Nephron (organoid): ENCODE measurements at regions not wholly inside any gene's neighbourhood (a gene's known extent, or its start where the extent isn't known, plus 50 kb on each side); places are given as distances from the start of the nearest gene placed in this dataset.

Experiments used
- H3K27ac Mint-ChIP-seq, 3 experiments: 2 replicates each; pipeline ENCODE4 v1.8.0; 2020; ENCODE audit warnings: mixed read lengths in 3 of 3, mild to moderate bottlenecking in 2 of 3, moderate library complexity in 1 of 3
- H3K27me3 Mint-ChIP-seq: 2 replicates; pipeline ENCODE4 v1.8.0; 2021; ENCODE audit warnings: low read depth, mild to moderate bottlenecking, moderate library complexity, mixed read lengths
- H3K36me3 Mint-ChIP-seq: 2 replicates; pipeline ENCODE4 v1.8.0; 2020; ENCODE audit warnings: low read depth, mixed read lengths
- H3K4me1 Mint-ChIP-seq: 2 replicates; pipeline ENCODE4 v1.8.0; 2020; ENCODE audit warnings: mixed read lengths
- H3K4me3 Mint-ChIP-seq, 3 experiments: 2 replicates each; pipeline ENCODE4 v1.8.0; 2020; ENCODE audit warnings: mild to moderate bottlenecking in 3 of 3, mixed read lengths in 3 of 3, moderate library complexity in 2 of 3
- H3K9me3 Mint-ChIP-seq: 2 replicates; pipeline ENCODE4 v1.8.0; 2020; ENCODE audit warnings: mixed read lengths
- CTCF ChIP-seq, 3 experiments: fragments of 200-600 bp; sonication (generic); IDR thresholded peaks; one replicate each; pipeline ENCODE4 v1.5.0; 2021; ENCODE audit warnings: antibody characterized with exemption in 3 of 3; ENCODE audit not compliant: unreplicated experiment in 3 of 3

- no peaks in the 10 kb centered on the region for H3K4me1 Mint-ChIP-seq
- H3K27ac Mint-ChIP-seq, result no peak overlapping the region
- peaks cover 7% of the 10 kb centered on the region for H3K9me3 Mint-ChIP-seq
- TF ChIP-seq CTCF (IDR thresholded peaks at IDR 0.05; ENCODE audit: unreplicated experiment in 3 of 3), result no peak
- no peaks in the 10 kb centered on the region for H3K36me3 Mint-ChIP-seq
- no peaks in the 10 kb centered on the region for H3K27me3 Mint-ChIP-seq
- no peak overlapping the region for H3K4me3 Mint-ChIP-seq
Measured at GRCh38 chr21:19245188-19245580, 841.6 kb upstream of the TMPRSS15 start.

- H3K27me3 Mint-ChIP-seq, result no peaks in the 10 kb centered on the region
- no peak overlapping the region for H3K4me3 Mint-ChIP-seq
- no peaks in the 10 kb centered on the region for H3K4me1 Mint-ChIP-seq
- TF ChIP-seq CTCF (IDR thresholded peaks at IDR 0.05; ENCODE audit: unreplicated experiment in 3 of 3), result no peak
- H3K27ac Mint-ChIP-seq, result no peak overlapping the region
- no peaks in the 10 kb centered on the region for H3K36me3 Mint-ChIP-seq
- H3K9me3 Mint-ChIP-seq, result peaks cover 12% of the 10 kb centered on the region
Measured at GRCh38 chr21:19246018-19246417, 842.4 kb upstream of the TMPRSS15 start.

GRCh38 chr21:19256934-19257660 is 853.5 kb upstream of the TMPRSS15 start:
- no peak overlapping the region for H3K27ac Mint-ChIP-seq
- no peak overlapping the region for H3K4me3 Mint-ChIP-seq
- H3K36me3 Mint-ChIP-seq, result no peaks in the 10 kb centered on the region
- no peaks in the 10 kb centered on the region for H3K4me1 Mint-ChIP-seq
- no peaks in the 10 kb centered on the region for H3K27me3 Mint-ChIP-seq
- H3K9me3 Mint-ChIP-seq, result no peaks in the 10 kb centered on the region
- TF ChIP-seq CTCF (IDR thresholded peaks at IDR 0.05; ENCODE audit: unreplicated experiment in 3 of 3), result no peak

- Mint-ChIP-seq H3K27ac (peak overlapping the region in 1 of 3 experiments; percentile 80), H3K4me1 (no peaks in the 10 kb centered on the region), H3K9me3 (no peaks in the 10 kb centered on the region), H3K27me3 (no peaks in the 10 kb centered on the region), H3K4me3 (no peak overlapping the region), H3K36me3 (no peaks in the 10 kb centered on the region)
- no peak for TF ChIP-seq CTCF (IDR thresholded peaks at IDR 0.05; ENCODE audit: unreplicated experiment in 3 of 3)
Measured at GRCh38 chr21:19261731-19262376, 858.3 kb upstream of the TMPRSS15 start.

- Mint-ChIP-seq H3K9me3 (no peaks in the 10 kb centered on the region), H3K36me3 (no peaks in the 10 kb centered on the region), H3K27ac (no peak overlapping the region), H3K4me3 (no peak overlapping the region), H3K4me1 (no peaks in the 10 kb centered on the region), H3K27me3 (no peaks in the 10 kb centered on the region)
- TF ChIP-seq CTCF (IDR thresholded peaks at IDR 0.05; ENCODE audit: unreplicated experiment in 3 of 3), result no peak
Measured at GRCh38 chr21:19266636-19267035, 863.1 kb upstream of the TMPRSS15 start.

GRCh38 chr21:19268686-19269085 is 865.1 kb upstream of the TMPRSS15 start:
- Mint-ChIP-seq H3K9me3 (no peaks in the 10 kb centered on the region), H3K27me3 (no peaks in the 10 kb centered on the region), H3K27ac (no peak overlapping the region), H3K36me3 (no peaks in the 10 kb centered on the region), H3K4me3 (no peak overlapping the region), H3K4me1 (no peaks in the 10 kb centered on the region)
- no peak for TF ChIP-seq CTCF (IDR thresholded peaks at IDR 0.05; ENCODE audit: unreplicated experiment in 3 of 3)
